ENCODE measurements at regions not wholly inside any gene's neighbourhood (a gene's known extent, or its start where the extent isn't known, plus 50 kb on each side); places are given as distances from the start of the nearest gene placed in this dataset.

- TF ChIP-seq, protein P1, sequence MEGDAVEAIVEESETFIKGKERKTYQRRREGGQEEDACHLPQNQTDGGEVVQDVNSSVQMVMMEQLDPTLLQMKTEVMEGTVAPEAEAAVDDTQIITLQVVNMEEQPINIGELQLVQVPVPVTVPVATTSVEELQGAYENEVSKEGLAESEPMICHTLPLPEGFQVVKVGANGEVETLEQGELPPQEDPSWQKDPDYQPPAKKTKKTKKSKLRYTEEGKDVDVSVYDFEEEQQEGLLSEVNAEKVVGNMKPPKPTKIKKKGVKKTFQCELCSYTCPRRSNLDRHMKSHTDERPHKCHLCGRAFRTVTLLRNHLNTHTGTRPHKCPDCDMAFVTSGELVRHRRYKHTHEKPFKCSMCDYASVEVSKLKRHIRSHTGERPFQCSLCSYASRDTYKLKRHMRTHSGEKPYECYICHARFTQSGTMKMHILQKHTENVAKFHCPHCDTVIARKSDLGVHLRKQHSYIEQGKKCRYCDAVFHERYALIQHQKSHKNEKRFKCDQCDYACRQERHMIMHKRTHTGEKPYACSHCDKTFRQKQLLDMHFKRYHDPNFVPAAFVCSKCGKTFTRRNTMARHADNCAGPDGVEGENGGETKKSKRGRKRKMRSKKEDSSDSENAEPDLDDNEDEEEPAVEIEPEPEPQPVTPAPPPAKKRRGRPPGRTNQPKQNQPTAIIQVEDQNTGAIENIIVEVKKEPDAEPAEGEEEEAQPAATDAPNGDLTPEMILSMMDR (IDR thresholded peaks at IDR 0.05): no peak
- no peak for TF ChIP-seq POLR2A (IDR thresholded peaks at IDR 0.05)
Measured at GRCh38 chr2:18243816-18244215, 316.6 kb downstream of the RDH14 start.
